Panc1 (cell line): ENCODE measurements at regions not wholly inside any gene's neighbourhood (a gene's known extent, or its start where the extent isn't known, plus 50 kb on each side); places are given as distances from the start of the nearest gene placed in this dataset.

Experiments used
- CTCF ChIP-seq: fragments of 450-650 bp; IDR thresholded peaks from 2 replicates; pipeline ENCODE4 v1.5.1; 2017; ENCODE audit warnings: mild to moderate bottlenecking
- REST ChIP-seq, 2 experiments: IDR thresholded peaks; 2 replicates each; pipeline ENCODE4 v1.6.1; 2011 to 2012; ENCODE audit warnings: low read depth in 2 of 2, control low read depth in 1 of 2, low read length in 1 of 2, mild to moderate bottlenecking in 1 of 2, moderate library complexity in 1 of 2; ENCODE audit not compliant: insufficient read depth in 1 of 2
- SIN3A ChIP-seq: IDR thresholded peaks from 2 replicates; pipeline ENCODE4 v1.6.1; 2012; ENCODE audit warnings: low read depth, mild to moderate bottlenecking, low read length, moderate library complexity, borderline replicate concordance; ENCODE audit not compliant: insufficient read depth

- TF ChIP-seq CTCF (no peak), SIN3A (no peak), REST (IDR thresholded peaks at IDR 0.05; ENCODE audit: insufficient read depth in 1 of 2, low read depth in 2 of 2, low read length in 1 of 2) (no peak)
Observed at GRCh38 chr5:167525004-167525403, 766.4 kb upstream of the WWC1 start.
